ENCODE measurements at regions not wholly inside any gene's neighbourhood (a gene's known extent, or its start where the extent isn't known, plus 50 kb on each side); places are given as distances from the start of the nearest gene placed in this dataset.
A peak's percentile ranks its signal among the peaks of the same experiment; 100 is the strongest.

- TF ChIP-seq EP300 (IDR thresholded peaks at IDR 0.05; ENCODE audit: low read depth) (no peak), CTCF (IDR thresholded peaks at IDR 0.05) (peak in 3 of 5 experiments; percentile 11 to 35 (median 21))
Observed at GRCh38 chr4:114180481-114180880, 201.0 kb upstream of the ARSJ start.

Data from transverse colon (tissue), 3 donors.